Esophagus muscularis mucosa (tissue), 4 donors: ENCODE measurements at regions not wholly inside any gene's neighbourhood (a gene's known extent, or its start where the extent isn't known, plus 50 kb on each side); places are given as distances from the start of the nearest gene placed in this dataset.
"Not testable (repeated sequence)": the region's sequence is repeated elsewhere in the genome, so short reads cannot be mapped to it uniquely, and the experiment has no call there.

Experiments
- DNase-seq: peaks from one replicate; pipeline ENCODE4 v3.0.0-alpha.2; 2017; ENCODE audit errors: extremely low spot score
- H3K27ac ChIP-seq, 4 donors: fragments of 200-600 bp; sonication (generic); replicated peaks in 1 of 4; 1 replicate in 3 of 4; 2 replicates in 1 of 4; pipeline ENCODE4 v1.5.1; 2016 to 2019; ENCODE audit warnings: mild to moderate bottlenecking in 1 of 4
- H3K27me3 ChIP-seq, 4 donors: fragments of 200-600 bp; sonication (generic); one replicate each; pipeline versions ENCODE4 v1.5.1 to v1.6.0; 2016 to 2019
- H3K36me3 ChIP-seq, 4 donors: fragments of 200-600 bp; sonication (generic); one replicate each; pipeline ENCODE4 v1.5.1; 2016 to 2019
- H3K4me1 ChIP-seq, 4 donors: fragments of 200-600 bp; sonication (generic); one replicate each; pipeline ENCODE4 v1.5.1; 2016 to 2019
- H3K4me3 ChIP-seq, 4 donors: fragments of 200-600 bp; sonication (generic); 1 replicate in 2 of 4; 2 replicates in 2 of 4; pipeline ENCODE4 v1.5.1; 2016 to 2019; ENCODE audit warnings: mild to moderate bottlenecking in 4 of 4, moderate library complexity in 1 of 4
- H3K9me3 ChIP-seq, 4 donors: fragments of 200-600 bp; sonication (generic); 1 replicate in 3 of 4; 2 replicates in 1 of 4; pipeline ENCODE4 v1.5.1; 2016 to 2019
- EP300 ChIP-seq: sonication (generic); formaldehyde crosslinking; IDR thresholded peaks from one replicate; pipeline ENCODE4 v1.6.1; 2017; ENCODE audit warnings: antibody characterized with exemption
- POLR2A ChIP-seq: fragments of 450-650 bp; IDR thresholded peaks from one replicate; pipeline ENCODE4 v1.6.1; 2017; ENCODE audit warnings: antibody characterized with exemption, moderate library complexity, mild to moderate bottlenecking, low read depth
- POLR2AphosphoS5 ChIP-seq, 2 donors: sonication (generic); formaldehyde crosslinking; IDR thresholded peaks; one replicate each; pipeline ENCODE4 v1.6.1; 2017; ENCODE audit warnings: antibody characterized with exemption in 2 of 2
- WGBS: methylation state at CpG from one replicate; pipeline ENCODE4 v1.1.5; 2018; 5-methylcytosine and 5-hydroxymethylcytosine counted together
- intact Hi-C: fragments of 100-400 bp; cut with DNase I; formaldehyde crosslinking; loops from one replicate; pipeline ENCODE4 v1.15.1; 2023
- TF ChIP-seq, protein P1 (sequence below), 3 experiments: fragments of 200-600 bp in 2 of 3; fragments of 450-650 bp in 1 of 3; sonication (generic) in 2 of 3; IDR thresholded peaks; one replicate each; pipeline ENCODE4 v1.5.1; 2017 to 2019; ENCODE audit warnings: antibody characterized with exemption in 3 of 3, mild to moderate bottlenecking in 2 of 3, moderate library complexity in 1 of 3

DNA sequence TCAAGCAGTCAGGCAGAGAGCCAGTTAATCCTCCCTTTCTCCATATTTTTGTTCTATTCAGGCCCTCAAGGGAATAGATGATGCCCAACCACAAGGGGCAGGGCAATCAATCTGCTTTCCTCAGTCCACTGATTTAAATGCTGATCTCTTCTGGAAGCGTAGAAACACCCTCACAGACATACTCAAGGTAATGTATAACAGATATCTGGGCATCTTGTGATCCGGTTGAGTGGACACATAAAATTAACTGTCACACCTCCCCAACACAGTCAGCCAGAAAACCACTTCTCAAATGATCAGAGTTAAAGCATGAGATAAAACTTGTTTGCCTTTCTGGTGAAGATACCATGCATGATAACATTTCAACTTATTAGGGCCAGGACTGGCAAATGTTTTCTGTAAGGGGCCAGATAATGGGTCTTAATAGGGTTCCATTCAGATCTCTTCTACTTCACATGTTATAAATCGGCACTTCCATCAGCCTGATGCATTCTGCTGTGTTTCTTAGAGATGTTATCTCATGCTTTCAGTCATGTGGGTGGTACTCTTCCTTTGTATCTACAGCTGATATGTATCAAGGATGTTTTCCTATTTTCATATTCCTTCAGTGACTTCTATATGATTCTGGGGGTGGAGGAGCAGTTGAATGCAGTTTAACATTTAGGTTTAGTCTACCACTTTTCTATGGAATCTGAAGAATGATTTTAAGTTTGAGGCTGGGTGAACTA lies 58.9 kb upstream of the CNTLN start:
- WGBS, result 93% methylated on average over 3 of the region's 3 CpGs
- Histone ChIP-seq H3K27ac (no peak overlapping the region), H3K4me3 (no peak overlapping the region), H3K27me3 (no peaks in the 10 kb centered on the region), H3K4me1 (no peaks in the 10 kb centered on the region), H3K9me3 (no peaks in the 10 kb centered on the region), H3K36me3 (no peaks in the 10 kb centered on the region)
- DNase-seq, result no peak
- intact Hi-C loops, result no loop called here
- TF ChIP-seq EP300 (no peak), POLR2A (no peak), POLR2AphosphoS5 (IDR thresholded peaks at IDR 0.05) (no peak)
- TF ChIP-seq, protein P1, sequence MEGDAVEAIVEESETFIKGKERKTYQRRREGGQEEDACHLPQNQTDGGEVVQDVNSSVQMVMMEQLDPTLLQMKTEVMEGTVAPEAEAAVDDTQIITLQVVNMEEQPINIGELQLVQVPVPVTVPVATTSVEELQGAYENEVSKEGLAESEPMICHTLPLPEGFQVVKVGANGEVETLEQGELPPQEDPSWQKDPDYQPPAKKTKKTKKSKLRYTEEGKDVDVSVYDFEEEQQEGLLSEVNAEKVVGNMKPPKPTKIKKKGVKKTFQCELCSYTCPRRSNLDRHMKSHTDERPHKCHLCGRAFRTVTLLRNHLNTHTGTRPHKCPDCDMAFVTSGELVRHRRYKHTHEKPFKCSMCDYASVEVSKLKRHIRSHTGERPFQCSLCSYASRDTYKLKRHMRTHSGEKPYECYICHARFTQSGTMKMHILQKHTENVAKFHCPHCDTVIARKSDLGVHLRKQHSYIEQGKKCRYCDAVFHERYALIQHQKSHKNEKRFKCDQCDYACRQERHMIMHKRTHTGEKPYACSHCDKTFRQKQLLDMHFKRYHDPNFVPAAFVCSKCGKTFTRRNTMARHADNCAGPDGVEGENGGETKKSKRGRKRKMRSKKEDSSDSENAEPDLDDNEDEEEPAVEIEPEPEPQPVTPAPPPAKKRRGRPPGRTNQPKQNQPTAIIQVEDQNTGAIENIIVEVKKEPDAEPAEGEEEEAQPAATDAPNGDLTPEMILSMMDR (IDR thresholded peaks at IDR 0.05), result no peak

DNA sequence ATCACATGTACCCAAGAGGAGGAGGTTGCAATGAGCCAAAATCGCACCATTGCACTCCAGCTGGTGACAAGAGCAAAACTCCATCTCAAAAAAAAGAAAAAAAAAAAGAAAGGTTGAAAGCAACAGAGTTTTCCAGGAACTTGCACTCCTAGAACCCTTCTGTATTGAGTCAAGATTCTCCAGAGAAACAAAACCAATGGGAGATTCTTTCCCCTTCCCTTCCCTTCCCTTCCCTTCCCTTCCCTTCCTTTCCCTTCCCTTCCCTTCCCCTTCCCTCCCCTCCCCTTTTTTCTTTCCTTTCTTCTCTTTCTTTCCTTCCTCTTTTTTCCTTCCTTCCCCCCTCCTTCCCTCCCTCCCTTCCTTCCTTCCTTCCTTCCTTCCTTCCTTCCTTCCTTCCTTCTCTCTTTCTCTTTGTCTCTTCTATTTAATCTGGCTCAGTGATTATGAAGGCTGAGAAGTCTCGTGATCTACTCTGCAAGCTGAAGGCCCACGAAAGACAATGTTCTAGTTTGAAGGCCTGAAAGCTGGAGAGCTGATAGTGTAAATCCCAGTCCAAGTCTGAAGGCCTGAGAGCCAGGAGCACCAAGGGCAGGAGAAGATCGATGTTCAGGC lies 59.6 kb upstream of the CNTLN start:
- WGBS, result 95% methylated on average over 4 of the region's 4 CpGs

DNA sequence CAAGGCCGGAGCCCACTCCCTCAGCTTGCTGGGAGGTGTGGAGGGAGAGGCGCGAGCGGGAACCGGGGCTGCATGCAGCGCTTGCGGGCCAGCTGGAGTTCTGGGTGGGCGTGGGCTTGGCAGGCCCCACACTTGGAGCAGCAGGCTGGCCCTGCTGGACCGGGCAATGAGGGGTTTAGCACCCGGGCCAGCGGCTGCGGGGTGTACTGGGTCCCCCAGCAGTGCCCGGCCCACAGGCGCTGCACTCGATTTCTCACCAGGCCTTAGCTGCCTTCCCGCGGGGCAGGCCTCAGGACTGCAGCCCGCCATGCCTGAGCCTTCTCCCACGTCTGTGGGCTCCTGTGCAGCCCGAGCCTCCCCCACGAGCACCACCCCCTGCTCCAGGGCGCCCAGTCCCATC lies 62.3 kb upstream of the CNTLN start:
- H3K4me1 ChIP-seq, H3K36me3 ChIP-seq, intact Hi-C loops, H3K27me3 ChIP-seq, H3K27ac ChIP-seq, H3K9me3 ChIP-seq, DNase-seq, H3K4me3 ChIP-seq: not testable (repeated sequence)
- 80% methylated on average over 3 of the region's 22 CpGs for WGBS

More for the DNA sequence above, 59.6 kb upstream of the CNTLN start:
- Histone ChIP-seq H3K4me1 (no peaks in the 10 kb centered on the region), H3K36me3 (no peaks in the 10 kb centered on the region), H3K4me3 (no peak overlapping the region), H3K9me3 (no peaks in the 10 kb centered on the region), H3K27me3 (no peaks in the 10 kb centered on the region), H3K27ac (no peak overlapping the region)
- TF ChIP-seq EP300, result no peak
- TF ChIP-seq, protein P1 (IDR thresholded peaks at IDR 0.05), result no peak
- TF ChIP-seq POLR2A, result no peak
- no peak for TF ChIP-seq POLR2AphosphoS5 (IDR thresholded peaks at IDR 0.05)
- intact Hi-C loops, result no loop called here
- no peak for DNase-seq

DNA sequence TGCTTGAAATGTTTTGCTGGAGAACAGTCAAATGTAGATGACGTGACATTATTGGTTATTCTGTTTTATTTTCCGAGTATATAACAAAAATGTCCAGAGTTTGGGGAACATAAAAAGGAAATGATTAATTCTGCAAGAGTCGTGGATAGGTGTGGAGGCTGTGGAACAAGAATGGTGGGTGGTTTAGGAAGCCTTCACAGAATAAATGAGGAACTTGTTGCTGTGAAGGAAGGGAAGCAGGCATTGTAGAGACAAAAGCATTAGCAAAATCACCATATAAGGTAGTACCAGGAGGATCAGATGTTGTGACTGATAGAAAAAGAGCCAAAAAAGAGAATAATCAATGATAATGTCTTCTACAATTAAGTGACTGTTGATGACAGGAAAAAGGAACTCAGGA lies 66.2 kb upstream of the CNTLN start:
- 77% methylated on average over 3 of the region's 3 CpGs for WGBS
- TF ChIP-seq POLR2A (no peak), EP300 (no peak), POLR2AphosphoS5 (IDR thresholded peaks at IDR 0.05) (no peak)
- TF ChIP-seq, protein P1 (IDR thresholded peaks at IDR 0.05), result no peak
- no peak overlapping the region for H3K27ac ChIP-seq

DNA sequence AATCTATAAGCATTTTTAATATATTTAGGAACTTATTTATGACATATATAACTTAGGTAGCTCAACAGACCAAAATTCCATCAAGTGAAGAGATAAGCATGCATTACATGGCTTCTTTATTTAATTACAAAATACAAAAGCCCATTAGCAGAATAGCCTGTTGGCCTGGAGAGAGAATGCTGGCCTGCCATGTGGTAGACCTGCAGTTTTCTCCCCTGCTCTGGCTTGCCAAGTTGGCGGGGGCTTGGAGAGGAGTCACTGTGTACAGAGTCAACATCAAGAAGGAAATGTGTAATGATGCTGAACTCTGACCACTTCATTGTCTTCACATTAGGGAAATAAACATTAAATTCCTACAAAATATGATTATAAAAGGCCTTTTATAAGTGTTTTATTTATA lies 69.8 kb upstream of the CNTLN start:
- Histone ChIP-seq H3K9me3 (no peaks in the 10 kb centered on the region), H3K27me3 (no peaks in the 10 kb centered on the region), H3K4me3 (no peak overlapping the region), H3K36me3 (no peaks in the 10 kb centered on the region), H3K27ac (no peak overlapping the region), H3K4me1 (no peaks in the 10 kb centered on the region)
- DNase-seq, result no peak
- intact Hi-C loops, result no loop called here
- no peak for TF ChIP-seq EP300
- TF ChIP-seq POLR2AphosphoS5 (IDR thresholded peaks at IDR 0.05), result no peak
- TF ChIP-seq, protein P1 (IDR thresholded peaks at IDR 0.05), result no peak
- no peak for TF ChIP-seq POLR2A
- 86% methylated on average over 1 of the region's 1 CpG for WGBS

More for the DNA sequence above, 66.2 kb upstream of the CNTLN start:
- H3K4me3 ChIP-seq, result no peak overlapping the region
- no peaks in the 10 kb centered on the region for H3K36me3 ChIP-seq
- DNase-seq, result no peak
- intact Hi-C loops, result no loop called here
- H3K4me1 ChIP-seq, result no peaks in the 10 kb centered on the region
- no peaks in the 10 kb centered on the region for H3K9me3 ChIP-seq
- no peaks in the 10 kb centered on the region for H3K27me3 ChIP-seq
